ENCODE measurements at regions not wholly inside any gene's neighbourhood (a gene's known extent, or its start where the extent isn't known, plus 50 kb on each side); places are given as distances from the start of the nearest gene placed in this dataset.

DNA sequence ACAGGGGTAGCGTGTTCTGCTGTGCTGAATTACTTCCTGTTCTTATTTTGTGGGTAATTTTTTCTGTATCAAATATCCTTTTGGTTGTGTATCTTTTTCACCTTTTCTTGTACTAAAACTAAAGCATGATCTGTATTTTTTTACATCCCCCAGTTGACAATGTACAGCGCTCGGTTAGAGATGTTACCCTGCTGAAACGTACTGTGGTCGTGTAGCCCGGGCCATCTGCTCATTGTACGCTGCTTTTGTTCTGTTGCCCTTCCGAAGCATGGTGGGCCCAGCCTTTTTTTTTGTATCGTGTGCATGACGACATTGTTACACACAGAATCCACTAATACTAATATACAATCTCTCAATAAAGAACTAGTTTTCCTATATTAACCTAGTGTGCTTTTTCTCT lies 233.1 kb downstream of the HAUS1 start:
- Mint-ChIP-seq H3K4me1 (peaks cover 21% of the 10 kb centered on the region), H3K27ac (no peak overlapping the region), H3K27me3 (peaks cover 61% of the 10 kb centered on the region), H3K9me3 (ENCODE audit: insufficient read depth) (no peaks in the 10 kb centered on the region), H3K4me3 (no peak overlapping the region)
- Histone ChIP-seq H4K20me1 (ENCODE audit: control insufficient read depth, insufficient read depth, low read length, poor library complexity, severe bottlenecking) (no peaks in the 10 kb centered on the region), H3K4me3 (ENCODE audit: control extremely low read depth in 1 of 5, extremely low read depth in 1 of 5, insufficient read depth in 1 of 5, low read depth in 2 of 5, low read length in 4 of 5) (no peak overlapping the region), H3K9me3 (ENCODE audit: control extremely low read depth in 1 of 3, control insufficient read depth in 2 of 3, insufficient read depth in 1 of 3, low read length in 2 of 3) (no peaks in the 10 kb centered on the region), H3K36me3 (replicated peaks in 1 of 2; ENCODE audit: control extremely low read depth in 1 of 2, control insufficient read depth in 1 of 2, extremely low read depth in 1 of 2, insufficient read depth in 2 of 2, low read length in 1 of 2) (no peaks in the 10 kb centered on the region), H3K27me3 (replicated peaks in 1 of 4; ENCODE audit: control extremely low read depth in 1 of 4, control insufficient read depth in 3 of 4, insufficient read depth in 4 of 4, low read length in 3 of 4) (peaks cover 0 to 39% (median 14%) of the 10 kb centered on the region in 4 experiments), H3K9ac (ENCODE audit: low read length) (no peak overlapping the region), H3K4me2 (replicated peaks; ENCODE audit: low read depth, low read length, poor library complexity, severe bottlenecking) (no peak overlapping the region), H2AFZ (ENCODE audit: insufficient read depth, low read depth, low read length, poor library complexity, severe bottlenecking) (no peak overlapping the region), H3K79me2 (ENCODE audit: control insufficient read depth, insufficient read depth, low read length) (no peaks in the 10 kb centered on the region), H3K27ac (ENCODE audit: low read length in 2 of 2) (no peak overlapping the region), H3K4me1 (ENCODE audit: control insufficient read depth in 2 of 2, insufficient read depth in 2 of 2, low read length in 2 of 2) (peaks cover 10 to 20% of the 10 kb centered on the region in 2 donors)
- intact Hi-C loops (cut with micrococcal nuclease) = no loop called here
- ChIA-PET POLR2A (no interaction called here), CTCF (no interaction called here)
- no peak for TF ChIP-seq EZH2 (IDR thresholded peaks at IDR 0.05; ENCODE audit: borderline replicate concordance, insufficient read depth, low read depth, low read length, poor library complexity, severe bottlenecking)
- TF ChIP-seq, protein P1, sequence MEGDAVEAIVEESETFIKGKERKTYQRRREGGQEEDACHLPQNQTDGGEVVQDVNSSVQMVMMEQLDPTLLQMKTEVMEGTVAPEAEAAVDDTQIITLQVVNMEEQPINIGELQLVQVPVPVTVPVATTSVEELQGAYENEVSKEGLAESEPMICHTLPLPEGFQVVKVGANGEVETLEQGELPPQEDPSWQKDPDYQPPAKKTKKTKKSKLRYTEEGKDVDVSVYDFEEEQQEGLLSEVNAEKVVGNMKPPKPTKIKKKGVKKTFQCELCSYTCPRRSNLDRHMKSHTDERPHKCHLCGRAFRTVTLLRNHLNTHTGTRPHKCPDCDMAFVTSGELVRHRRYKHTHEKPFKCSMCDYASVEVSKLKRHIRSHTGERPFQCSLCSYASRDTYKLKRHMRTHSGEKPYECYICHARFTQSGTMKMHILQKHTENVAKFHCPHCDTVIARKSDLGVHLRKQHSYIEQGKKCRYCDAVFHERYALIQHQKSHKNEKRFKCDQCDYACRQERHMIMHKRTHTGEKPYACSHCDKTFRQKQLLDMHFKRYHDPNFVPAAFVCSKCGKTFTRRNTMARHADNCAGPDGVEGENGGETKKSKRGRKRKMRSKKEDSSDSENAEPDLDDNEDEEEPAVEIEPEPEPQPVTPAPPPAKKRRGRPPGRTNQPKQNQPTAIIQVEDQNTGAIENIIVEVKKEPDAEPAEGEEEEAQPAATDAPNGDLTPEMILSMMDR (IDR thresholded peaks at IDR 0.05) = no peak
- ATAC-seq (ENCODE audit: low read depth) (no peak), DNase-seq (no peak)
- 94% methylated on average over 7 of the region's 10 CpGs for WGBS (ENCODE audit: insufficient coverage)

DNA sequence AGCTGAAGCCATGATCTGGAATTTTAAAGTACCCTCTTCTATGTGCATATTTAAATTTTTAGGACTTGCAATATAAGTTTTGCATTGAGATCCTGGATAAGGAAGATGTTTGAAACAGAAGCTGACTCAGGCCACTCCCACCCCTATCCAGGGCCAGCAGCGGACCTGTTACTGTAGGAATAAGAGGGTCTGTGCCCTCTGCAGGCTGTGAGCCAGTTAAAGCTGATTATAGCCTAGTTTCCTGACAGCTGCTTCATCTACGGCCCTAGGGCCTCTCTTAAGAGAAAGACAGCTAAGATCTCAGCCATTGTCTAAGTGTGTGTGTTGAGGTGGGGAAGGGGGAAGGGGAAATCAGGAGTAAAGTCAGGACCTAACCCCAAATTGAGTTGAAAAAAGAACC lies 234.0 kb downstream of the HAUS1 start:
- 14% methylated on average over 1 of the region's 2 CpGs for WGBS (ENCODE audit: insufficient coverage)
- Histone ChIP-seq H3K27ac (ENCODE audit: low read length in 2 of 2) (no peak overlapping the region), H3K4me3 (ENCODE audit: control extremely low read depth in 1 of 5, extremely low read depth in 1 of 5, insufficient read depth in 1 of 5, low read depth in 2 of 5, low read length in 4 of 5) (no peak overlapping the region), H3K9ac (ENCODE audit: low read length) (no peak overlapping the region), H4K20me1 (ENCODE audit: control insufficient read depth, insufficient read depth, low read length, poor library complexity, severe bottlenecking) (no peaks in the 10 kb centered on the region), H3K4me1 (ENCODE audit: control insufficient read depth in 2 of 2, insufficient read depth in 2 of 2, low read length in 2 of 2) (peaks cover 10 to 20% of the 10 kb centered on the region in 2 donors), H3K27me3 (replicated peaks in 1 of 4; ENCODE audit: control extremely low read depth in 1 of 4, control insufficient read depth in 3 of 4, insufficient read depth in 4 of 4, low read length in 3 of 4) (peaks cover 0 to 31% (median 11%) of the 10 kb centered on the region in 4 experiments), H3K36me3 (replicated peaks in 1 of 2; ENCODE audit: control extremely low read depth in 1 of 2, control insufficient read depth in 1 of 2, extremely low read depth in 1 of 2, insufficient read depth in 2 of 2, low read length in 1 of 2) (no peaks in the 10 kb centered on the region), H3K9me3 (ENCODE audit: control extremely low read depth in 1 of 3, control insufficient read depth in 2 of 3, insufficient read depth in 1 of 3, low read length in 2 of 3) (no peaks in the 10 kb centered on the region), H2AFZ (ENCODE audit: insufficient read depth, low read depth, low read length, poor library complexity, severe bottlenecking) (no peak overlapping the region), H3K79me2 (ENCODE audit: control insufficient read depth, insufficient read depth, low read length) (no peaks in the 10 kb centered on the region), H3K4me2 (replicated peaks; ENCODE audit: low read depth, low read length, poor library complexity, severe bottlenecking) (no peak overlapping the region)
- no peak for ATAC-seq (ENCODE audit: low read depth)
- intact Hi-C loops (cut with micrococcal nuclease) = no loop called here
- TF ChIP-seq, protein P1 (IDR thresholded peaks at IDR 0.05) = no peak
- no peak for TF ChIP-seq EZH2 (IDR thresholded peaks at IDR 0.05; ENCODE audit: borderline replicate concordance, insufficient read depth, low read depth, low read length, poor library complexity, severe bottlenecking)
- POLR2A ChIA-PET = no interaction called here
- Mint-ChIP-seq H3K9me3 (ENCODE audit: insufficient read depth) (no peaks in the 10 kb centered on the region), H3K4me1 (peaks cover 19% of the 10 kb centered on the region), H3K27ac (no peak overlapping the region), H3K27me3 (peaks cover 52% of the 10 kb centered on the region), H3K4me3 (no peak overlapping the region)
- DNase-seq = no peak
- CTCF ChIA-PET = interaction anchor here (0.7 kb wide), 1 partner anchor 509 kb away, joined by 3 read pairs; no protein-coding TSS in a partner anchor

All from B cell (primary cell).